ENCODE measurements at regions not wholly inside any gene's neighbourhood (a gene's known extent, or its start where the extent isn't known, plus 50 kb on each side); places are given as distances from the start of the nearest gene placed in this dataset.

DNA sequence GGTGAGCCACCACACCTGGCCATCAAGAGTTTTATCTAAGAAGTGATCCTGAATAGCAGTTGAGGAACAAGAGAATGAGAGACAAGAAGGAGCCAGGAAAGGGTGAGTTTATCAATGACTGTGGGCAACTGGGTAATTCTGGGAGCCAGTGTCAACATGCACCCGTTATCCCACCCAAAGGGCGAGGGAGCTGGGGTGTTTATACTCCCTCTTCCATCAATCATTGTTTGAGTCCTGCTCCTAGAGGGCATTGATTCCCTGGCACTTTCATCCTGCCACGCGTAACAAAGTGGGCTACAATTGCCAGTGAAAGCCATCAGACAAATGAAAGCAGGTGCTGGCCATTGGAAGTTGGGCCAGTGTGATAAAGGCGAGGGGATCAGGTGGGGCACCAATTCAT is 136.3 kb downstream of the SUDS3 start:
- intact Hi-C loops (cut with micrococcal nuclease; ENCODE audit: unreplicated experiment), result no loop called here
- H3K79me2 ChIP-seq (ENCODE audit: insufficient read depth, low read length), result no peaks in the 10 kb centered on the region
- in situ Hi-C loops (cut with HindIII; ENCODE audit: extremely low pct_ligation_motif_present, low pct_unique_long_range_greater_than_20kb), result no loop called here
- H3K36me3 ChIP-seq (replicated peaks in 1 of 2; ENCODE audit: control insufficient read depth in 1 of 2, insufficient read depth in 2 of 2, low read length in 2 of 2), result no peaks in the 10 kb centered on the region
- TF ChIP-seq, protein P1, sequence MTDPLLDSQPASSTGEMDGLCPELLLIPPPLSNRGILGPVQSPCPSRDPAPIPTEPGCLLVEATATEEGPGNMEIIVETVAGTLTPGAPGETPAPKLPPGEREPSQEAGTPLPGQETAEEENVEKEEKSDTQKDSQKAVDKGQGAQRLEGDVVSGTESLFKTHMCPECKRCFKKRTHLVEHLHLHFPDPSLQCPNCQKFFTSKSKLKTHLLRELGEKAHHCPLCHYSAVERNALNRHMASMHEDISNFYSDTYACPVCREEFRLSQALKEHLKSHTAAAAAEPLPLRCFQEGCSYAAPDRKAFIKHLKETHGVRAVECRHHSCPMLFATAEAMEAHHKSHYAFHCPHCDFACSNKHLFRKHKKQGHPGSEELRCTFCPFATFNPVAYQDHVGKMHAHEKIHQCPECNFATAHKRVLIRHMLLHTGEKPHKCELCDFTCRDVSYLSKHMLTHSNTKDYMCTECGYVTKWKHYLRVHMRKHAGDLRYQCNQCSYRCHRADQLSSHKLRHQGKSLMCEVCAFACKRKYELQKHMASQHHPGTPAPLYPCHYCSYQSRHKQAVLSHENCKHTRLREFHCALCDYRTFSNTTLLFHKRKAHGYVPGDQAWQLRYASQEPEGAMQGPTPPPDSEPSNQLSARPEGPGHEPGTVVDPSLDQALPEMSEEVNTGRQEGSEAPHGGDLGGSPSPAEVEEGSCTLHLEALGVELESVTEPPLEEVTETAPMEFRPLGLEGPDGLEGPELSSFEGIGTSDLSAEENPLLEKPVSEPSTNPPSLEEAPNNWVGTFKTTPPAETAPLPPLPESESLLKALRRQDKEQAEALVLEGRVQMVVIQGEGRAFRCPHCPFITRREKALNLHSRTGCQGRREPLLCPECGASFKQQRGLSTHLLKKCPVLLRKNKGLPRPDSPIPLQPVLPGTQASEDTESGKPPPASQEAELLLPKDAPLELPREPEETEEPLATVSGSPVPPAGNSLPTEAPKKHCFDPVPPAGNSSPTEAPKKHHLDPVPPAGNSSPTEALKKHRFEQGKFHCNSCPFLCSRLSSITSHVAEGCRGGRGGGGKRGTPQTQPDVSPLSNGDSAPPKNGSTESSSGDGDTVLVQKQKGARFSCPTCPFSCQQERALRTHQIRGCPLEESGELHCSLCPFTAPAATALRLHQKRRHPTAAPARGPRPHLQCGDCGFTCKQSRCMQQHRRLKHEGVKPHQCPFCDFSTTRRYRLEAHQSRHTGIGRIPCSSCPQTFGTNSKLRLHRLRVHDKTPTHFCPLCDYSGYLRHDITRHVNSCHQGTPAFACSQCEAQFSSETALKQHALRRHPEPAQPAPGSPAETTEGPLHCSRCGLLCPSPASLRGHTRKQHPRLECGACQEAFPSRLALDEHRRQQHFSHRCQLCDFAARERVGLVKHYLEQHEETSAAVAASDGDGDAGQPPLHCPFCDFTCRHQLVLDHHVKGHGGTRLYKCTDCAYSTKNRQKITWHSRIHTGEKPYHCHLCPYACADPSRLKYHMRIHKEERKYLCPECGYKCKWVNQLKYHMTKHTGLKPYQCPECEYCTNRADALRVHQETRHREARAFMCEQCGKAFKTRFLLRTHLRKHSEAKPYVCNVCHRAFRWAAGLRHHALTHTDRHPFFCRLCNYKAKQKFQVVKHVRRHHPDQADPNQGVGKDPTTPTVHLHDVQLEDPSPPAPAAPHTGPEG (CRISPR knock-in tag; IDR thresholded peaks at IDR 0.05), result no peak
- TF ChIP-seq PAXIP1 (CRISPR knock-in tag; conservative IDR thresholded peaks at IDR 0.05), result no peak
- DNase-seq (ENCODE audit: low spot score), result no peak
- H4K20me1 ChIP-seq (ENCODE audit: insufficient read depth, low read length), result no peaks in the 10 kb centered on the region
- ChIA-PET CTCF (ENCODE audit: low intra/inter-chr PET ratio, low total read pairs) (no interaction called here), POLR2A (no interaction called here)
- H3K4me2 ChIP-seq (ENCODE audit: low read depth, low read length), result no peak overlapping the region
- H3K27ac ChIP-seq (ENCODE audit: extremely low read length, insufficient read depth, low read length), result no peak overlapping the region
- no TSS peak for BruUV-seq (replicated peaks)
- H3K9ac ChIP-seq (ENCODE audit: insufficient read depth, low read depth, low read length), result no peak overlapping the region
- H3K9me3 ChIP-seq (ENCODE audit: low read length), result no peaks in the 10 kb centered on the region
- no peaks in the 10 kb centered on the region for H3K4me1 ChIP-seq (ENCODE audit: insufficient read depth, low read length)
- no peak overlapping the region for H3K4me3 ChIP-seq (replicated peaks in 1 of 3; ENCODE audit: insufficient read depth in 1 of 3, low read depth in 2 of 3, low read length in 3 of 3)
- 36% methylated on average over 5 of the region's 5 CpGs for WGBS (ENCODE audit: low lambda C conversion rate)
- H3K27me3 ChIP-seq (ENCODE audit: control insufficient read depth in 1 of 2, insufficient read depth in 2 of 2, low read length in 2 of 2), result peaks cover 0 to 8% of the 10 kb centered on the region in 2 experiments; a peak in 1 of 5 replicates
- ATAC-seq, result no peak
- FAIRE-seq, result no peak
- H2AFZ ChIP-seq (ENCODE audit: low read length), result no peak overlapping the region
